22Rv1 (cell line): ENCODE measurements at regions not wholly inside any gene's neighbourhood (a gene's known extent, or its start where the extent isn't known, plus 50 kb on each side); places are given as distances from the start of the nearest gene placed in this dataset.

Experiments
- CTCF ChIP-seq: fragments of 450-650 bp; IDR thresholded peaks from 2 replicates; pipeline ENCODE4 v1.5.1; 2017; ENCODE audit warnings: mild to moderate bottlenecking
- ZFX ChIP-seq: fragments of 450-650 bp; IDR thresholded peaks from 2 replicates; pipeline ENCODE4 v1.6.1; 2017; ENCODE audit warnings: antibody characterized with exemption, borderline replicate concordance

- TF ChIP-seq CTCF (no peak), ZFX (no peak)
These were observed 890.8 kb downstream of the NLGN4Y start for GRCh38 chrY:15415165-15415564.
